Uterus (tissue), 2 donors: ENCODE measurements at regions not wholly inside any gene's neighbourhood (a gene's known extent, or its start where the extent isn't known, plus 50 kb on each side); places are given as distances from the start of the nearest gene placed in this dataset.

Experiments
- POLR2A ChIP-seq, 2 donors: fragments of 450-650 bp; IDR thresholded peaks; one replicate each; pipeline ENCODE4 v1.6.1; 2016; ENCODE audit warnings: antibody characterized with exemption in 2 of 2, mild to moderate bottlenecking in 1 of 2, moderate library complexity in 1 of 2
- TF ChIP-seq, protein P1 (sequence below), 4 experiments: fragments of 200-600 bp in 2 of 4; fragments of 450-650 bp in 2 of 4; sonication (generic) in 2 of 4; IDR thresholded peaks; one replicate each; pipeline ENCODE4 v1.5.1; 2016 to 2019; ENCODE audit warnings: antibody characterized with exemption in 4 of 4, mild to moderate bottlenecking in 2 of 4, moderate library complexity in 1 of 4

DNA sequence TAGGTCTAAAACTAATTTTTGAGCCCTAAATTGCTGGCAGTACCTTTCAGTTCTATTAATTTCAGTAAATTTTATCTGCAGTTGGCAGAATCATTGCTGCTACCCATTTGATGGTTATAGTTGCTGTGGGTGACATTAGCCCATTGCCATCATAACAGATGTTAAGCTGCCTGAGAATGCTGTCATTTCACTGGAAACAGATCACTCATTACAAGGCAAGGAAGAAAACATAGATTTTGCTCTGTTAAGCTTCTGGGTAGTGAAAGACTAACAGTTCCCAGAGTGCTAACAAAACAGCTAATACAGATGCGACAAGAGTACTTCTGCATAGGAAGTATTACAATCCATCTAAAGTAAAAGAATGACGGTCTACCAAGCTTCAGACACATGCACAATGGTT, 213.2 kb downstream of the SPANXN3 start:
- TF ChIP-seq, protein P1, sequence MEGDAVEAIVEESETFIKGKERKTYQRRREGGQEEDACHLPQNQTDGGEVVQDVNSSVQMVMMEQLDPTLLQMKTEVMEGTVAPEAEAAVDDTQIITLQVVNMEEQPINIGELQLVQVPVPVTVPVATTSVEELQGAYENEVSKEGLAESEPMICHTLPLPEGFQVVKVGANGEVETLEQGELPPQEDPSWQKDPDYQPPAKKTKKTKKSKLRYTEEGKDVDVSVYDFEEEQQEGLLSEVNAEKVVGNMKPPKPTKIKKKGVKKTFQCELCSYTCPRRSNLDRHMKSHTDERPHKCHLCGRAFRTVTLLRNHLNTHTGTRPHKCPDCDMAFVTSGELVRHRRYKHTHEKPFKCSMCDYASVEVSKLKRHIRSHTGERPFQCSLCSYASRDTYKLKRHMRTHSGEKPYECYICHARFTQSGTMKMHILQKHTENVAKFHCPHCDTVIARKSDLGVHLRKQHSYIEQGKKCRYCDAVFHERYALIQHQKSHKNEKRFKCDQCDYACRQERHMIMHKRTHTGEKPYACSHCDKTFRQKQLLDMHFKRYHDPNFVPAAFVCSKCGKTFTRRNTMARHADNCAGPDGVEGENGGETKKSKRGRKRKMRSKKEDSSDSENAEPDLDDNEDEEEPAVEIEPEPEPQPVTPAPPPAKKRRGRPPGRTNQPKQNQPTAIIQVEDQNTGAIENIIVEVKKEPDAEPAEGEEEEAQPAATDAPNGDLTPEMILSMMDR (IDR thresholded peaks at IDR 0.05): no peak
- no peak for TF ChIP-seq POLR2A (IDR thresholded peaks at IDR 0.05)
